ENCODE measurements at regions not wholly inside any gene's neighbourhood (a gene's known extent, or its start where the extent isn't known, plus 50 kb on each side); places are given as distances from the start of the nearest gene placed in this dataset.

- RAD21 ChIA-PET (ENCODE audit: low non-redundant PET in 1 of 2, low total read pairs in 2 of 2, uncharacterized antibody in 2 of 2, unreplicated experiment in 2 of 2): no interaction called here
- ATAC-seq: no peak
- Histone ChIP-seq H3K4me3 (replicated peaks in 1 of 2; ENCODE audit: low read depth in 1 of 2, low read length in 2 of 2) (no peak overlapping the region), H3K27ac (ENCODE audit: low read depth, low read length) (no peak overlapping the region), H3K36me3 (ENCODE audit: control insufficient read depth in 1 of 2, insufficient read depth in 2 of 2, low read length in 2 of 2) (no peaks in the 10 kb centered on the region), H3K9me3 (ENCODE audit: control insufficient read depth in 1 of 2, insufficient read depth in 1 of 2, low read depth in 1 of 2, low read length in 2 of 2) (no peaks in the 10 kb centered on the region), H3K27me3 (ENCODE audit: insufficient read depth, low read length) (no peaks in the 10 kb centered on the region), H3K9me2 (ENCODE audit: insufficient read depth) (no peaks in the 10 kb centered on the region), H2AFZ (ENCODE audit: low read depth, low read length, poor library complexity, severe bottlenecking) (no peak overlapping the region), H3K79me2 (ENCODE audit: insufficient read depth, low read length) (no peaks in the 10 kb centered on the region), H3K9ac (ENCODE audit: low read length) (no peak overlapping the region), H3K4me1 (ENCODE audit: control insufficient read depth in 1 of 2, insufficient read depth in 2 of 2, low read length in 2 of 2) (no peaks in the 10 kb centered on the region), H3K4me2 (ENCODE audit: low read length) (no peak overlapping the region), H4K20me1 (ENCODE audit: insufficient read depth) (no peaks in the 10 kb centered on the region)
- intact Hi-C loops (cut with micrococcal nuclease): no loop called here
- CTCF ChIA-PET: no interaction called here
- no peak for DNase-seq (ENCODE audit: low read depth, low spot score)
- no TSS peak for BruUV-seq (replicated peaks)
- no peak for TF ChIP-seq CBX3 (IDR thresholded peaks at IDR 0.05; ENCODE audit: low read depth)
- no peak for TF ChIP-seq POLR2A (IDR thresholded peaks at IDR 0.05; ENCODE audit: borderline replicate concordance, extremely low read depth, insufficient read depth, insufficient read length)
- TF ChIP-seq EZH2phosphoT487 (IDR thresholded peaks at IDR 0.05; ENCODE audit: borderline replicate concordance): no peak
- TF ChIP-seq CTCF (IDR thresholded peaks at IDR 0.05 in 2 of 3, conservative IDR thresholded peaks at IDR 0.05 in 1 of 3; ENCODE audit: borderline replicate concordance in 1 of 3, insufficient read depth in 1 of 3, low read depth in 2 of 3, low read length in 2 of 3): no peak
- TF ChIP-seq RAD21 (IDR thresholded peaks at IDR 0.05; ENCODE audit: low read depth): no peak
- no peak for TF ChIP-seq YY1 (IDR thresholded peaks at IDR 0.05; ENCODE audit: extremely low read depth, insufficient replicate concordance, low read depth, low read length)
- TF ChIP-seq SP1 (IDR thresholded peaks at IDR 0.05; ENCODE audit: low read depth): no peak
- no peak for TF ChIP-seq MAX (IDR thresholded peaks at IDR 0.05)
- TF ChIP-seq TCF7L2 (IDR thresholded peaks at IDR 0.05; ENCODE audit: borderline replicate concordance, extremely low read depth, insufficient read depth, insufficient read length): no peak
- no peak for TF ChIP-seq ZFX (IDR thresholded peaks at IDR 0.05)
- TF ChIP-seq, protein P1, sequence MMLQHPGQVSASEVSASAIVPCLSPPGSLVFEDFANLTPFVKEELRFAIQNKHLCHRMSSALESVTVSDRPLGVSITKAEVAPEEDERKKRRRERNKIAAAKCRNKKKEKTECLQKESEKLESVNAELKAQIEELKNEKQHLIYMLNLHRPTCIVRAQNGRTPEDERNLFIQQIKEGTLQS (IDR thresholded peaks at IDR 0.05): no peak
- POLR2A ChIA-PET: no interaction called here
These were observed 233.7 kb downstream of the ENC1 start for GRCh38 chr5:74406844-74407243.
